ENCODE measurements at regions not wholly inside any gene's neighbourhood (a gene's known extent, or its start where the extent isn't known, plus 50 kb on each side); places are given as distances from the start of the nearest gene placed in this dataset.

GRCh38 chr4:26028793-26029567, 115.0 kb downstream of the SMIM20 start:
- POLR2A ChIA-PET, result interaction anchor here (0.5 kb wide), 1 partner anchor 290 kb away, joined by 24 read pairs; no protein-coding TSS in a partner anchor
- no peaks in the 10 kb centered on the region for H3K27me3 ChIP-seq (ENCODE audit: control insufficient read depth, insufficient read depth, low read length)
- no peak overlapping the region for H3K4me3 ChIP-seq (ENCODE audit: low read depth, low read length)
- DNase-seq (ENCODE audit: low read depth), result no peak
- H3K36me3 ChIP-seq (ENCODE audit: control insufficient read depth, insufficient read depth, low read length), result no peaks in the 10 kb centered on the region
- CTCF ChIA-PET, result interaction anchor here (0.6 to 5.8 kb wide), 19 partner anchors 9 to 692 kb away, joined by 3 to 33 read pairs (median 4); no protein-coding TSS in a partner anchor
- peak; percentile 93 for TF ChIP-seq CTCF (IDR thresholded peaks at IDR 0.05; ENCODE audit: insufficient read depth, low read depth, low read length)

- TF ChIP-seq CTCF (IDR thresholded peaks at IDR 0.05; ENCODE audit: insufficient read depth, low read depth, low read length), result no peak
- POLR2A ChIA-PET, result interaction anchor here (0.5 kb wide), 1 partner anchor 289 kb away, joined by 24 read pairs; no protein-coding TSS in a partner anchor
Observed at GRCh38 chr4:26029568-26030131, 115.6 kb downstream of the SMIM20 start.

GRCh38 chr4:26030260-26030667, 116.2 kb downstream of the SMIM20 start:
- ChIA-PET POLR2A (no interaction called here), CTCF (interaction anchor here (0.7 to 5.8 kb wide), 14 partner anchors 8 to 380 kb away, joined by 3 to 33 read pairs (median 4); no protein-coding TSS in a partner anchor)
- no peak for TF ChIP-seq CTCF (IDR thresholded peaks at IDR 0.05; ENCODE audit: insufficient read depth, low read depth, low read length)
- no peaks in the 10 kb centered on the region for H3K36me3 ChIP-seq (ENCODE audit: control insufficient read depth, insufficient read depth, low read length)
- no peak overlapping the region for H3K4me3 ChIP-seq (ENCODE audit: low read depth, low read length)
- H3K27me3 ChIP-seq (ENCODE audit: control insufficient read depth, insufficient read depth, low read length), result no peaks in the 10 kb centered on the region
- no peak for DNase-seq (ENCODE audit: low read depth)

More at GRCh38 chr4:26029568-26030131, 115.6 kb downstream of the SMIM20 start:
- CTCF ChIA-PET, result interaction anchor here (0.6 to 5.8 kb wide), 19 partner anchors 9 to 691 kb away, joined by 3 to 33 read pairs (median 4); no protein-coding TSS in a partner anchor
- Histone ChIP-seq H3K27me3 (ENCODE audit: control insufficient read depth, insufficient read depth, low read length) (no peaks in the 10 kb centered on the region), H3K4me3 (ENCODE audit: low read depth, low read length) (no peak overlapping the region), H3K36me3 (ENCODE audit: control insufficient read depth, insufficient read depth, low read length) (no peaks in the 10 kb centered on the region)
- DNase-seq (ENCODE audit: low read depth), result no peak

- POLR2A ChIA-PET, result no interaction called here
Observed at GRCh38 chr4:26030780-26031179, 116.8 kb downstream of the SMIM20 start.

More at GRCh38 chr4:26030780-26031179, 116.8 kb downstream of the SMIM20 start:
- CTCF ChIA-PET, result interaction anchor here (0.9 to 5.8 kb wide), 5 partner anchors 8 to 380 kb away, joined by 4 to 33 read pairs (median 15); no protein-coding TSS in a partner anchor
- Histone ChIP-seq H3K36me3 (ENCODE audit: control insufficient read depth, insufficient read depth, low read length) (no peaks in the 10 kb centered on the region), H3K27me3 (ENCODE audit: control insufficient read depth, insufficient read depth, low read length) (no peaks in the 10 kb centered on the region), H3K4me3 (ENCODE audit: low read depth, low read length) (no peak overlapping the region)
- DNase-seq (ENCODE audit: low read depth), result no peak
- TF ChIP-seq CTCF (IDR thresholded peaks at IDR 0.05; ENCODE audit: insufficient read depth, low read depth, low read length), result no peak
